GM19397 (cell line): ENCODE measurements at regions not wholly inside any gene's neighbourhood (a gene's known extent, or its start where the extent isn't known, plus 50 kb on each side); places are given as distances from the start of the nearest gene placed in this dataset.
A peak's percentile ranks its signal among the peaks of the same experiment; 100 is the strongest.
"Not testable (repeated sequence)": the region's sequence is repeated elsewhere in the genome, so short reads cannot be mapped to it uniquely, and the experiment has no call there.

Experiments
- ATAC-seq: cut with Tn5 transposase; IDR thresholded peaks from one replicate; pipeline ENCODE4 v1.9.1; 2021; ENCODE audit warnings: mild to moderate bottlenecking, moderate library complexity; ENCODE audit not compliant: unreplicated experiment

DNA sequence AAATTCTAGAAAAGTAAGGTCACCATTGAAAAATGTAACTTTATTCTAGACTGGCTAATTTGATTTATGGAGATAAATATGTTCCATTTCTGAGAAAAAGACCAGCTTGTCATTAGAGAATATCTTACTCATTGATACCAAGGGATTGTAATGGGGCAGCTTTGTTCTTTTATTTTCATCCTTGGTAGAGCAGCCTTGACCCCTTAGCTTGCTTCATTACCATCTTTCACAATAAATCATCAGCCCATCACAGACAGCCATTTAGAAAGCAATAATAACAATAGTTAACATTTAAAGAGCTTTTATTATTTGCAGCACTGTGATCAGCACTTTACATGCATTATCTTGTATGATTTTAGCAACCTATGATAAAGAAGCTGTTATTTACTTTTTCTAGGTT is 253.6 kb downstream of the C3orf38 start:
- no peak for ATAC-seq

DNA sequence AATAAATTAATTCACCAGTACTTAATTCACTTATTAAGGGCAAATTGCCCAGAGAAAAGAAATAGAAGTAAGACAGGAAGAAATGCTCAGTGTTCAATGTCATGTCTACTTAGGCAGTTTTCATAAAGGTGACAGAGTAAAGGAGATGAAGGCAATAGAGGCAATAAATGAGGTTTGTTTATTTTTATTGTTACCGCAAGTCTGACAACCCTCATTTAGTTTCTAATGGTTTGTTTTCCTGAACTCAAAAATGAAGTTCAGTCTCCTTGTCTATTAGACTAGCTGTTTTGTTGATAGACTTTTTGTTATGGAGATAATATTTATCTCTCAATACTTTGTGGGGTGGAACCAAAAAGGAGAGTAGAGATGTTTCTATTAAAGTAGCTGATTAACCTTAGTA is 258.3 kb downstream of the C3orf38 start:
- no peak for ATAC-seq

DNA sequence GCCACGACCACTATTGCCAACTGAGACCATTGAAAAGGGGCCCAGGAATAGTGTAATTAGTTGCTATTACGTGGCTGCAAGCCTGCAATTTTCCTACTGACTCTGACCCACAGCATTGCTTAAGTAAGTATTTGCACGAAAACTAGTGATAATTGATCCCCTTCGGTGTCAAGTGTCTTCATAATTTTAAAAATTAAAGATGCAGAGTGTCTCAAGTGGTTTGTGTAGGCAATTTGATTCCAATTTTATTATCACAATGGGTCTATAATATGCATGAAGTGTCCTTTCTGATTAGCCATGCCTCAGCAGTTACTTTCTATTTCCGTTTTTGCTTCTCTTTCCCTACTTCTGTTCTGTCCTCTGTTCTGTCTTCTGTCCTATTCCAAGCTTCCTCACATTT is 259.2 kb downstream of the C3orf38 start:
- no peak for ATAC-seq

DNA sequence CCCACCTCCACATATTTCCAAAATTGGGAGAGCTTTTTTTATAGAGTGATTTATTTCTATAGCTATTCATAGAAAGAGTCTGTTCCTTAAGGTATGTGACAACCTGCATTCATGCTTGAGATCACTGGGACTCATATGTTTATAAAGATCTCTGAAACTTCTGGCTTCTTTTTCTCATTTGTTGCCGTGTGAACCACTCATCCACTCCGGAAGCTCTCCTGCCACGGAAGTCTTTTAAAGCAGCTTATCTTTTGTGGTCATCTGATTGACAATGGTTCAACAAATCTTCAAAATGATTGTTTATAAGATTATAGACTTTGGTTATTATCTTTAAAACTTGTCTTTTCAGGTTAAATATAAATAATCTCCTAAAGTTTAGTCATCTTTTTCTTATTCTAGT is 260.5 kb downstream of the C3orf38 start:
- ATAC-seq = no peak

DNA sequence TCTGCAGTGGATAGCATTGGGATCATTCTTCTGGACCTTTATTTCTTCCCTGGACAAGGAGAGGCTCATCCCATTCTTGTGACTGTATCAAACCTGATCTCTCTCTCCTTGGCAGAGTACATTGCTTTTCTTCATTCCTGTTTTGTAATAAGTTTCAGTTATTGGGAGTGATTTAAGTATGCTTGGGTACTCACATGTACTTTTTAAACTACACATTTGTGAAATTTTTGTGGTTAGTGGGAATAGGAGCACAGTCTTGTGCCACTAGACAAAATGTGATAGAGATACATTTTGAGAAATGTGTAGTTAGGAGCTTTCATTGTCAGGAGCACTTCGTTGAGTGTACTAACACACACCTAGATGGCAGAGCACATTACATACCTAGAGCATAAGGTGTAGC is 262.6 kb downstream of the C3orf38 start:
- no peak for ATAC-seq

DNA sequence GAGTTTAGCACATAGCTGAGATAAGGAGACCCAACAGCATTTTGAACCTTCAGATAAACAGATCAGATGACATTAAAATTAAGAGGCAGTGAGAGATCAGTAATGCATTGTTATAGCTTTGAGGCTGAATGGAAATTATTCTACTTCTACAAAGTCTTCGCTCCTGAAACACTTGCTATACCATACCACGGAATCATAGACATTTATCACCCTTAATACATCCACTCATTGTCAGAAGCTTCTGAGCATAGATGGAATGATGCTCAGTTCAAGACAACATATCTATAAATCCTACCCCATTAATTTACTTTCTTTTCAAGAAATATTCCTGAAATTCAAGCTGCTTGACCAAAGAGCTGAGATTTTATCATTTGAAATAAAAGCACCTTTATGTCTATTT is 266.7 kb downstream of the C3orf38 start:
- no peak for ATAC-seq

DNA sequence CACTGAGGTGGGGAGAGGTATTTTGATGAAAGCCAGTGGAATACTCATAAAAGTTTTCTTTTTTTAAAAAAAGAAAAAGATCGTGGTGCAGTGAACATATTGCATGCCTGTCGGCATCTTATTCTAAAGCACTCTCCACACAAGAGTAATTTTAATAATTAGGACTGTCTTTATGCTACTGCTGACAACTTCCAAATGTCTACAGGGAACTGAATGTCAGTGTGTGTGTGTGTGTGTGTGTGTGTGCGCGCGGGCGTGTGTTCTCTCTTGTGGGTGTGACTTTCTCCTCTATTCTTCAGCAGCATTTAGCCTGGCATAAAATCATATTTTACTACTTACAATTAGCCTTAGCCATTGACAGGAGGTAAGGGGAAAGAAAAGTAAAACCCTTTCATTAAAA is 268.5 kb downstream of the C3orf38 start:
- no peak for ATAC-seq

DNA sequence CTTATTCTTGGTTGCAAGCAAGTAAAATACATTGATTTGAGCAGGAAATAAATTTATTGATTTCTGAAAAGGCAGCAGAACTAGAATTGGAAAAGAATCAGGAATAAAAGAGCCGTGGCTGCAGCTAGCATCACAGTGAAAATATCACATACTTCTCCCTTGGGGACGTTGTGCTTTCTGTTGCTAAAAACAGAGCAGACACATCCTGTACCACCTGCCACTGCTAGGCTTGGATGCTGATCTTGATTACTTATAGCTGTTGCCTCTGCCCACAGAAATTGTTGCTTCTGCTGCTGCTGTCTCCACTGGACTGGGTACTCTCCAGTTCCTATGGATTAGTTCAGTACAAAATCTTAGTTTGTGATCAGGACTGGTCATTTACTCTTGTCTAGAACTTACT is 283.8 kb downstream of the C3orf38 start:
- peak; percentile 100 for ATAC-seq

DNA sequence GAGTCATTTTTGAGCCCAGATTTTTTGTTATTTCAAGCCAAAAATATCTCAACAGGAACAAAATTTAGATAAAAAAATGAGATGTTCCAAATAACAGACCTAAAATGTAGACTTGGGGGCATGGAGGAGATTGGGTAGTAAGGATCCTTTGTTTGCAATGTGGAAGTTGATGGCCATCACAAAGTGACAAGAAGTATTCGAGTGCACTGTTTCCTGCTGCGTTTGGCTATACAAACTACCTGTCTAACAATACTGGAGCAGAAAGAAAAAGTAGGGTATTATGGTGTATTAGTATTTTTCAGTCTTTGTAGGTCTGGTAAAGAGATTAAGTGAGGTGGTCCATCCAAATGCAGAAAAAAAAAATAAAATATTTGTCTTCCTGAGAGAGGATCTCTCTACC is 284.2 kb downstream of the C3orf38 start:
- ATAC-seq = peak; percentile 33

DNA sequence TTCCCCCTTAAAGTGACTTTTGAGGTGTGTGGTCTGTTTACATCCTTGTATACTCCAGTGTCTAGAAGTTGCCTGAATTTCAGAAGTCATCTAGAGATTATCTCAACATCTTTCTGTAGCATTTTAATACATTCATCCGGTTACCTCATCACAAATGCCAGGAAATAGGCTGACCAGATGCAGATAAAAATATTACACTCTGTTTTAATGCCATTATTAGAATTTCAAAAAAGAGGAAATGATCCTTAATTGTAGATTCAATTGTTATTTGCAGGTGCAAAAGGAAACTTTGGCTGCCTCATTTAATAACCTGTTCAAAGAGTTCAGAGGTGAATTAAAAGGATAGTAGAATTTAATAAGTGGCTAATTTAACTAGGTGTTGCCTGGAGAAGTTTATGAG is 290.9 kb downstream of the C3orf38 start:
- ATAC-seq = peak; percentile 60

DNA sequence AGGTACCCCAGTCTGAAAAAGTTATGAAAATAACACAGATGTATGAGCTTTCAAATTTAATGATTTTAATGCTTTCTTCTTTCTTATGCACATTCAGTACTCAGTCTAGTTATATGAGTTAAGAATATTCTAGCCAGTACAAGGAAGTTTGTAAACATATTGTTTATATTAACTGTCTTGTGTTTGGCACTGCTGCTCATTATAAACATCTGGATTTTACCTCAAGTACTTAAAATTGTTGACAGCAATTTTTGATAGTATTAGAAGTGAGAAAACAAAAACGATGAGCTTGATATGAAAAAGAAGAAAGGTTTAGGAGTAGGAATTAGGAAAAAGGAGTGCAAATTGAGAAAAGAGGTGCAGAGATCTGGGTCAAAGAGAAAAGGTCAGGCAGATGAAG is 293.3 kb downstream of the C3orf38 start:
- ATAC-seq = no peak

DNA sequence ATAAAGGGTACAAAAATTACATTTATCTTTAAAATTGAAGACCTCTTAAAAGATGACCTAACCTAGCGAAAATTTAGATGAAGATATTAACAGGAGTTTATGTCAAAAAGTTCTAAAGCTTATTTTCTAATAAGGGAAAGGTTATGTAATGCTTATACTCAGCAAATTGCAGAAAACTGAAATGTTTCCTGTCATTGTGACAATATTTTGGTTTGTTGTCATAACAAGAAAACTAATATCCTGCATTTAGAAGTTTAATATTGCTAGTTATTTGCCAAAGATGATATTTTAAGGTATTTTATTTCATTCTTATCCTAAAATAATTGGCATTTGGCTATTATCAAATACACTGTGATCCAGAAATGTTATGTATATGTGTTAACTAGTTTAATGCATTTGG is 294.5 kb downstream of the C3orf38 start:
- no peak for ATAC-seq

DNA sequence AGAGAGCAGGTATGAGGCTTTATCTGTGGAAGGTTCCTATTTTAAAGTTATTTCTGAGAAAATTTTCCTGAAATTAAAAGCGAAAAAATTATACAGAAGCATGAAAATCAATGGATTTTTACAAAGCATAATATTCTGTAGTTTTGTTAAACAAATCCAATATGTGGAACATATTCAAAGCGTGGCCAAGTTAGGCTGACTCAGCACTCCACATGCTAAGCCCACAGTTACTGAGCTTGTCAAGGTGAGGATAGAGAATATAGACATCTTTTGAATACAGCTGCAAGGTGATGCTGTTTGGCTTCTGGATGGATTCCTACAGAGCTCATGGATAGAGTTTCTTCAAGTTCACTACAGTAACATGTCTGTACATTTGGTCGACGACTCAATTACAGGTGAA is 302.5 kb downstream of the C3orf38 start:
- ATAC-seq = no peak

DNA sequence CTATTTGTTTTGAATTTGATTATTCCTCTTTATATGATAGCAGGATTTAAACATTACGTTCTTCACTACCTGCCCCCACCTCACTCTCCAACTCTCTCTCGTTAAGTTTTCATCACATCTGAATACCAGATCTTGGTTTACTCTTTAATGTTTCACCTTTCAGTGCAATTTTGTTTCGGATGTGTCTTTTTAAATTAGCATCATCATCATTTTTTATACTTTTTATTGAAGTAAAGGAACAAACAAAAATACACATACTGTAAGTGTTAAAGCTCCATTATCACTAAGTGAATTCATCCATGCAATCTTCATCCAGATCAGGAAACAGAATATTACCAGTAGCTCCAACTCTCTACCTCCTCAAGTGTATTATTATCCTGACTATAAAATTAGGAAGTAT is 310.6 kb downstream of the C3orf38 start:
- no peak for ATAC-seq

DNA sequence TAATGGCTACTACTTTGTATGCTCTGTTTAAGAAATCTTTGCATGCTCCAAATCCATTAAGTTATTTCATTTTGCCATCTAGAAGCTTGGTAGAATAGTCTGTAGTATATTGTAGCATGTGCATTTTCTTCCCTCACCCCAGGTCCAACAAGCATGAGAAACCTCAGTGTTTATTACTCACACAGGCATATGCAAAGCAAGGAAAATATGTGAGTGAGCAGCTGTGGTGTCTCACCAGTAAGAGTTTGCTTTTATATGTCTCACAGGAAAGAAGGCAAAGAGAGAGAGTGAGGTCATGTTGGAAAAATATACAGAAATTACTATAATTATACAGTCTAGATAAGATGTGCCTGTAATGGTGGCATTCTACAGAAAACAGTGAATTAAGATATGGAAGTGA is 312.5 kb downstream of the C3orf38 start:
- ATAC-seq = no peak

DNA sequence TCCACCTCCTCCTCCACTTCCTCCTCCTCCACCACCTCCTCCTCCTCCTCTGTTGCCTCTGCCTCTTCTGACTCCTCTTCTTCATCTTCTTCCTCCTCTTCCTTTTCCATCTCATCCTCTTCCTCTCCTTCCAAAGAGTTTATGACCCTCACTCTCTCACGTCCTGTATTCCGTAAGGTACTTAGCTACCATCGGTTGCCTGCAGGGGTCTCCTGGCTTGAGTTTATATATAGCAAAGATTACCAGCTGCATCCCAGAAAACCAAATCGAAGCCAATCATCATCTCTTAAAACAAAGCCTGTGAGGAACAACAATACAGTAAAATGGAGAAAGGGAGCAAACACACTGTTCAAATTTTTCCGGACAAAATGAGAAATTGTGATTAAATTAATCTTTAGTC is 317.4 kb downstream of the C3orf38 start:
- no peak for ATAC-seq

DNA sequence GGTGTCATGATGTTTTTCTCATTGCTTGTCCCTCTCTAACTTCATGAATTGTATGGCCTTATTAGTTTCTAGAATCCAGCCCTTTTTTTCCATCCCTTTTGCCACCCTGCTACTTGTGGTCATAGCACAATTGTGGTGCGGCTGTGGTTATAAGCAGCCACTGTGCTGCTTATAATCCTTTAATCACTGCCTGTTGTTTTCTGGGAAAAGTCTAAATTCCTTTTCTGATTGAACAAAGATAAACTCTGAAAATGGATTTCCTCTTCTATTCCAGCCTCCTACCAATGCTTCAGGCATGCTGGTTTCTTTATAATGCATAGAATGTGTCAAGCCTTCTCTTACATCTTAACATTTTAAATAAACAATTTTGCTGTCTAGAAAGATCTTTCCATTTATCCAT is 319.5 kb downstream of the C3orf38 start:
- no peak for ATAC-seq

DNA sequence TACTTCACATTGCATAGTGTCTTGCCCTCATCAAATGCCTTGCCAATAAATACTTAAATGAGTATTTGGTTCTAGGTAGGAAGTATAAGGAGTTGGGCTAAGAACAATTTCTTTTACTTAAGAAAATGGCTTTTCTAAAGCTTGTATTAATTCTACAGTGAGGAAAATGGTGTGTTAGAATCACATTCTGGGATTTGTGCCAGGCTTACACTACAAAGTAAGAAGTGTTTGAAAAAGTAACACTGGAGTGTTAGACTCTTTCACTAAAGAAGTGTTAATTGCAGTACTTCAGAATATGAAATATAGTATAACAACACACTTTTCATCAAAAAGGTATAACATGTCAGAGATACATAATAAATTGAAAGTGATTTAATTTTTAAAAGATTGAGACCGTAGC is 328.7 kb downstream of the C3orf38 start:
- no peak for ATAC-seq

DNA sequence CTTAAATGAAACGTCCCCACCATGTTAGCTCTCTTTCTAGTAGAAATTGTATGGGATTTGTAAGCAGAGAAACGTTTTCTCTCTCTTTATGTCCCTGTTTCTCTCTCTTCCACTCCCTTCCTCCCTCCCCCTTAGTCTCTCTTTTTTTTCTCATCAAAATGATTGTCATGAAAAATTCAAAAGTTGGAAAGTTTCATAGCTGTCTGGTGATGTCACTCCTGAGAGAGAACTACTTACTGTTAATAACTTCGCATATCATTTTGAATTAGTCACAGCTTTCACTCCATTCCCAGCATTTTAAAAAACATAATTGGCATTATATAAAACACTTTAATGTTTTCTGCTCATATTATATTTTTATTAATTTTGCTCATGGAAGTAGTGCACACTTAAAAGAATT is 331.1 kb downstream of the C3orf38 start:
- no peak for ATAC-seq

DNA sequence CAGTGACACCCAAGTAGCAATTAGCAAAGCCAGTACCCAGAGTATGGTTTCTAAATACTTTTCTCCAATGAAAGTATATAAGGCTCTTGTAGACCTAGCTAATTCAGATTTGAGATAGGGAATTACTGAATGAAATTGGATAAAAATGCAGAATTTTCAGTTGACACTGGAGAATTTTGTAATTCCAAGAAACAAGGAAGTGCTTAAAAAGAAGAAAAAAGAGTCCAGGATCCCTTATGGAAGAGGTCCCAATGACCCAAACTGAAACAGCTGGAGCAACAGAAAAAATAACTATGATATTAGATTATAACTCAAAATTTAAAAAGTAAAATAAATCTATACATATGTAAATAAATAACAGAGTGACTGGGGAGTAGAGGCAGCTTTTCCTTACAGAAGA is 335.2 kb downstream of the C3orf38 start:
- ATAC-seq = no peak

DNA sequence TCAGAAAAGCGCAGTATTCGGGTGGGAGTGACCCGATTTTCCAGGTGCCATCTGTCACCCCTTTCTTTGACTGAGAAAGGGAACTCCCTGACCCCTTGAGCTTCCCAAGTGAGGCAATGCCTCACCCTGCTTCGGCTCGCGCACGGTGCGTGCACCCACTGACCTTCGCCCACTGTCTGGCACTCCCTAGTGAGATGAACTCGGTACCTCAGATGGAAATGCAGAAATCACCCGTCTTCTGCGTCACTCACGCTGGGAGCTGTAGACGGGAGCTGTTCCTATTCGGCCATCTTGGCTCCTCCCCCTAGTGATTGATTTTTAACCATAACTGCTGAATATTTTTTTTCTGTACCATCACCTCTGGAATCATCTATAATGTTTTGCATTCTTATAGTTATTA is 359.1 kb downstream of the C3orf38 start:
- ATAC-seq = not testable (repeated sequence)

DNA sequence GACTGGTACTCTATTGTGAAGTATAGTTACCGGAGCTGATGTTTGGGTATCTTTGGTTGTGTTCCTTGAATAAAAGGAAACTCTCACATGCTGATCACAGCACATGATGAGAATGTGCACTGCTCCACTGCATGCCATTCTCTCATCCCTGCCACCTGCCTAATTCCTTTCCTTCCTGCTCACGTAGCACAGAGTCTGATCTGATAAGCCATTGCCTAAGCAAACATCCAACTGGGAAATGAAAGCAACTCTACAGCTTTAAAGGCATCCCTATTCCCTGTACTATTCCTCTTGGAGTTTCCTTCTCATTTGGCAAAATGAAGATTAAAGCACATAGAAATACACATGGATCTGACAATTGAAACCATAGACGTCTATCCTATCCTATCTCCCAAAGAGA is 359.8 kb downstream of the C3orf38 start:
- ATAC-seq = no peak

DNA sequence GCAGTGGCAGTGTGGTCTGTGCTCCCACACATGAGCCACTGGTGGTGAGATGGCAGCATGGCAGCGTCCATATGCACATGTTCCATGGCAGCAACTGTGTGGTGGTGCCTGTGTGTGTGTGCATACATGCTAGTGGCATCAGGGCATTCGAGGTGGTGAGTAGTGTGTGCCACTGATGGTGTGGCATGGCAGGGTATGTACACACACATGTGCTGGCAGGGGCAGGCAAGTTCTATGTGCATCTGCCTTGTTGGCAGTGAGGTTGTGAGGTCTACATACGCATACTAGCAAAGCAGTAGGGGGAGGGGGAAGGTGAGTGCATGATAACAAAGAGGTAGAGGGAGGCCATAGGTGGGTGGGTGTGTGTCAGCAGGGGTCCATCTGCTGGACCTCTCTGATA is 378.7 kb downstream of the C3orf38 start:
- ATAC-seq = no peak

DNA sequence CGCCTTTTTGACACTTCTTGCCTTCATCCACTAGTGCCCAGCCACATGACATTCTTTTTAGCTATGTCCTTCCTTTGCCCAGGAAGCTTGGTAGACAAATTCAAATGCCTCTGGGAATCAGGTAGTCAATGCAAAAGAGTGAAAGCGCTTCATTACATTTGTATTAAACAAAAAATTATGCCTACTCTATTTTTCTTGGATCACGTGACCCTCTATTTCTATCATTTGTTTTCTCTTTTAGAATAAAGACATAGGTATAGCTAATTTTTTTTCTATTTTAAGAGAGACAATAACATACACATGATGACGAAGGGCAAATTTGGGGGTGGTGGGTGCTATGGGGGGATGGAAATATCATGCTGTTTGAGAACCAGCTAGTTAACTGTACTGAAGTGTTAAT is 384.8 kb downstream of the C3orf38 start:
- no peak for ATAC-seq
